ENCODE measurements at regions not wholly inside any gene's neighbourhood (a gene's known extent, or its start where the extent isn't known, plus 50 kb on each side); places are given as distances from the start of the nearest gene placed in this dataset.
"Not testable (repeated sequence)": the region's sequence is repeated elsewhere in the genome, so short reads cannot be mapped to it uniquely, and the experiment has no call there.

GRCh38 chr13:50162001-50162400, 146.8 kb downstream of the KCNRG start:
- Histone ChIP-seq H3K27ac (ENCODE audit: low read depth, low read length) (no peak overlapping the region), H3K4me1 (ENCODE audit: control insufficient read depth in 3 of 3, insufficient read depth in 3 of 3, low read length in 3 of 3) (peaks cover 0 to 2% (median 0%) of the 10 kb centered on the region in 3 donors), H3K9me3 (ENCODE audit: control insufficient read depth in 3 of 3, low read length in 3 of 3) (no peaks in the 10 kb centered on the region), H3K4me3 (ENCODE audit: low read length in 3 of 3) (no peak overlapping the region), H3K36me3 (ENCODE audit: control insufficient read depth in 3 of 3, insufficient read depth in 3 of 3, low read length in 3 of 3) (no peaks in the 10 kb centered on the region), H3K9ac (ENCODE audit: low read depth in 1 of 3, low read length in 3 of 3) (no peak overlapping the region), H3K27me3 (ENCODE audit: control insufficient read depth in 3 of 3, insufficient read depth in 3 of 3, low read length in 3 of 3) (no peaks in the 10 kb centered on the region)

- H3K4me1 ChIP-seq (ENCODE audit: control insufficient read depth in 3 of 3, insufficient read depth in 3 of 3, low read length in 3 of 3) = peaks cover 0 to 2% (median 0%) of the 10 kb centered on the region in 3 donors
- no peaks in the 10 kb centered on the region for H3K9me3 ChIP-seq (ENCODE audit: control insufficient read depth in 3 of 3, low read length in 3 of 3)
- H3K36me3 ChIP-seq (ENCODE audit: control insufficient read depth in 3 of 3, insufficient read depth in 3 of 3, low read length in 3 of 3) = no peaks in the 10 kb centered on the region
- no peak overlapping the region for H3K9ac ChIP-seq (ENCODE audit: low read depth in 1 of 3, low read length in 3 of 3)
- H3K27me3 ChIP-seq (ENCODE audit: control insufficient read depth in 3 of 3, insufficient read depth in 3 of 3, low read length in 3 of 3) = no peaks in the 10 kb centered on the region
- no peak overlapping the region for H3K4me3 ChIP-seq (ENCODE audit: low read length in 3 of 3)
- H3K27ac ChIP-seq (ENCODE audit: low read depth, low read length) = no peak overlapping the region
Measured at GRCh38 chr13:50162567-50162966, 147.3 kb downstream of the KCNRG start.

- Histone ChIP-seq H3K4me3 (ENCODE audit: low read length in 3 of 3) (no peak overlapping the region), H3K9me3 (ENCODE audit: control insufficient read depth in 3 of 3, low read length in 3 of 3) (no peaks in the 10 kb centered on the region), H3K36me3 (ENCODE audit: control insufficient read depth in 3 of 3, insufficient read depth in 3 of 3, low read length in 3 of 3) (no peaks in the 10 kb centered on the region), H3K9ac (ENCODE audit: low read depth in 1 of 3, low read length in 3 of 3) (no peak overlapping the region), H3K4me1 (ENCODE audit: control insufficient read depth in 3 of 3, insufficient read depth in 3 of 3, low read length in 3 of 3) (no peaks in the 10 kb centered on the region), H3K27ac (ENCODE audit: low read depth, low read length) (no peak overlapping the region), H3K27me3 (ENCODE audit: control insufficient read depth in 3 of 3, insufficient read depth in 3 of 3, low read length in 3 of 3) (no peaks in the 10 kb centered on the region)
Measured at GRCh38 chr13:50167224-50167947, 152.1 kb downstream of the KCNRG start.

GRCh38 chr13:50167967-50168366, 152.7 kb downstream of the KCNRG start:
- Histone ChIP-seq H3K36me3 (ENCODE audit: control insufficient read depth in 3 of 3, insufficient read depth in 3 of 3, low read length in 3 of 3) (no peaks in the 10 kb centered on the region), H3K9me3 (ENCODE audit: control insufficient read depth in 3 of 3, low read length in 3 of 3) (no peaks in the 10 kb centered on the region), H3K27ac (ENCODE audit: low read depth, low read length) (no peak overlapping the region), H3K4me3 (ENCODE audit: low read length in 3 of 3) (no peak overlapping the region), H3K4me1 (ENCODE audit: control insufficient read depth in 3 of 3, insufficient read depth in 3 of 3, low read length in 3 of 3) (no peaks in the 10 kb centered on the region), H3K9ac (ENCODE audit: low read depth in 1 of 3, low read length in 3 of 3) (no peak overlapping the region), H3K27me3 (ENCODE audit: control insufficient read depth in 3 of 3, insufficient read depth in 3 of 3, low read length in 3 of 3) (no peaks in the 10 kb centered on the region)

- Histone ChIP-seq H3K9me3 (ENCODE audit: control insufficient read depth in 3 of 3, low read length in 3 of 3) (no peaks in the 10 kb centered on the region), H3K36me3 (ENCODE audit: control insufficient read depth in 3 of 3, insufficient read depth in 3 of 3, low read length in 3 of 3) (no peaks in the 10 kb centered on the region), H3K27ac (ENCODE audit: low read depth, low read length) (no peak overlapping the region), H3K27me3 (ENCODE audit: control insufficient read depth in 3 of 3, insufficient read depth in 3 of 3, low read length in 3 of 3) (no peaks in the 10 kb centered on the region), H3K4me1 (ENCODE audit: control insufficient read depth in 3 of 3, insufficient read depth in 3 of 3, low read length in 3 of 3) (no peaks in the 10 kb centered on the region), H3K4me3 (ENCODE audit: low read length in 3 of 3) (no peak overlapping the region), H3K9ac (ENCODE audit: low read depth in 1 of 3, low read length in 3 of 3) (no peak overlapping the region)
Measured at GRCh38 chr13:50168786-50169185, 153.5 kb downstream of the KCNRG start.

- Histone ChIP-seq H3K9ac (ENCODE audit: low read depth in 1 of 3, low read length in 3 of 3) (no peak overlapping the region), H3K36me3 (ENCODE audit: control insufficient read depth in 3 of 3, insufficient read depth in 3 of 3, low read length in 3 of 3) (no peaks in the 10 kb centered on the region), H3K4me1 (ENCODE audit: control insufficient read depth in 3 of 3, insufficient read depth in 3 of 3, low read length in 3 of 3) (no peaks in the 10 kb centered on the region), H3K4me3 (ENCODE audit: low read length in 3 of 3) (no peak overlapping the region), H3K9me3 (ENCODE audit: control insufficient read depth in 3 of 3, low read length in 3 of 3) (no peaks in the 10 kb centered on the region), H3K27ac (ENCODE audit: low read depth, low read length) (no peak overlapping the region), H3K27me3 (ENCODE audit: control insufficient read depth in 3 of 3, insufficient read depth in 3 of 3, low read length in 3 of 3) (no peaks in the 10 kb centered on the region)
Measured at GRCh38 chr13:50170447-50171037, 155.3 kb downstream of the KCNRG start.

GRCh38 chr13:50171590-50172282, 156.5 kb downstream of the KCNRG start:
- Histone ChIP-seq H3K9ac (ENCODE audit: low read depth in 1 of 3, low read length in 3 of 3) (no peak overlapping the region), H3K36me3 (ENCODE audit: control insufficient read depth in 3 of 3, insufficient read depth in 3 of 3, low read length in 3 of 3) (no peaks in the 10 kb centered on the region), H3K4me3 (ENCODE audit: low read length in 3 of 3) (no peak overlapping the region), H3K9me3 (ENCODE audit: control insufficient read depth in 3 of 3, low read length in 3 of 3) (no peaks in the 10 kb centered on the region), H3K27me3 (ENCODE audit: control insufficient read depth in 3 of 3, insufficient read depth in 3 of 3, low read length in 3 of 3) (no peaks in the 10 kb centered on the region), H3K27ac (ENCODE audit: low read depth, low read length) (no peak overlapping the region), H3K4me1 (ENCODE audit: control insufficient read depth in 3 of 3, insufficient read depth in 3 of 3, low read length in 3 of 3) (no peaks in the 10 kb centered on the region)

- H3K27me3 ChIP-seq (ENCODE audit: control insufficient read depth in 3 of 3, insufficient read depth in 3 of 3, low read length in 3 of 3); H3K9me3 ChIP-seq (ENCODE audit: control insufficient read depth in 3 of 3, low read length in 3 of 3); H3K9ac ChIP-seq (ENCODE audit: low read depth in 1 of 3, low read length in 3 of 3); H3K4me3 ChIP-seq (ENCODE audit: low read length in 3 of 3); H3K36me3 ChIP-seq (ENCODE audit: control insufficient read depth in 3 of 3, insufficient read depth in 3 of 3, low read length in 3 of 3); H3K4me1 ChIP-seq (ENCODE audit: control insufficient read depth in 3 of 3, insufficient read depth in 3 of 3, low read length in 3 of 3); H3K27ac ChIP-seq (ENCODE audit: low read depth, low read length): not testable (repeated sequence)
Measured at GRCh38 chr13:50173045-50173444, 157.8 kb downstream of the KCNRG start.

- Histone ChIP-seq H3K4me3 (ENCODE audit: low read length in 3 of 3) (no peak overlapping the region), H3K27me3 (ENCODE audit: control insufficient read depth in 3 of 3, insufficient read depth in 3 of 3, low read length in 3 of 3) (no peaks in the 10 kb centered on the region), H3K9me3 (ENCODE audit: control insufficient read depth in 3 of 3, low read length in 3 of 3) (no peaks in the 10 kb centered on the region), H3K4me1 (ENCODE audit: control insufficient read depth in 3 of 3, insufficient read depth in 3 of 3, low read length in 3 of 3) (no peaks in the 10 kb centered on the region), H3K36me3 (ENCODE audit: control insufficient read depth in 3 of 3, insufficient read depth in 3 of 3, low read length in 3 of 3) (no peaks in the 10 kb centered on the region), H3K27ac (ENCODE audit: low read depth, low read length) (no peak overlapping the region), H3K9ac (ENCODE audit: low read depth in 1 of 3, low read length in 3 of 3) (no peak overlapping the region)
Measured at GRCh38 chr13:50174630-50175029, 159.4 kb downstream of the KCNRG start.

- Histone ChIP-seq H3K4me1 (ENCODE audit: control insufficient read depth in 3 of 3, insufficient read depth in 3 of 3, low read length in 3 of 3) (no peaks in the 10 kb centered on the region), H3K27ac (ENCODE audit: low read depth, low read length) (no peak overlapping the region), H3K4me3 (ENCODE audit: low read length in 3 of 3) (no peak overlapping the region), H3K9me3 (ENCODE audit: control insufficient read depth in 3 of 3, low read length in 3 of 3) (no peaks in the 10 kb centered on the region), H3K36me3 (ENCODE audit: control insufficient read depth in 3 of 3, insufficient read depth in 3 of 3, low read length in 3 of 3) (no peaks in the 10 kb centered on the region), H3K9ac (ENCODE audit: low read depth in 1 of 3, low read length in 3 of 3) (no peak overlapping the region), H3K27me3 (ENCODE audit: control insufficient read depth in 3 of 3, insufficient read depth in 3 of 3, low read length in 3 of 3) (no peaks in the 10 kb centered on the region)
Measured at GRCh38 chr13:50179977-50180376, 164.7 kb downstream of the KCNRG start.
